ENCODE measurements at regions not wholly inside any gene's neighbourhood (a gene's known extent, or its start where the extent isn't known, plus 50 kb on each side); places are given as distances from the start of the nearest gene placed in this dataset.

- H3K4me1 Mint-ChIP-seq (ENCODE audit: low read depth), result no peaks in the 10 kb centered on the region
- DNase-seq (ENCODE audit: low spot score), result no peak
- H3K4me3 Mint-ChIP-seq, result no peak overlapping the region
- H3K9me3 Mint-ChIP-seq, result no peaks in the 10 kb centered on the region
- no peaks in the 10 kb centered on the region for H3K27me3 Mint-ChIP-seq (ENCODE audit: low read depth)
- H3K27ac Mint-ChIP-seq, result no peak overlapping the region
- no peaks in the 10 kb centered on the region for H3K36me3 Mint-ChIP-seq (ENCODE audit: low read depth)
Measured at GRCh38 chr2:53463806-53464726, 303.5 kb upstream of the CHAC2 start.

- Mint-ChIP-seq H3K4me1 (ENCODE audit: low read depth) (no peaks in the 10 kb centered on the region), H3K36me3 (ENCODE audit: low read depth) (no peaks in the 10 kb centered on the region), H3K27me3 (ENCODE audit: low read depth) (no peaks in the 10 kb centered on the region), H3K9me3 (no peaks in the 10 kb centered on the region), H3K27ac (no peak overlapping the region), H3K4me3 (no peak overlapping the region)
- DNase-seq (ENCODE audit: low spot score), result no peak
Measured at GRCh38 chr2:53460937-53461336, 306.7 kb upstream of the CHAC2 start.

- Mint-ChIP-seq H3K4me1 (ENCODE audit: low read depth) (no peaks in the 10 kb centered on the region), H3K9me3 (no peaks in the 10 kb centered on the region), H3K27ac (no peak overlapping the region), H3K4me3 (no peak overlapping the region), H3K36me3 (ENCODE audit: low read depth) (no peaks in the 10 kb centered on the region), H3K27me3 (ENCODE audit: low read depth) (no peaks in the 10 kb centered on the region)
- no peak for DNase-seq (ENCODE audit: low spot score)
Measured at GRCh38 chr2:53460347-53460746, 307.3 kb upstream of the CHAC2 start.

- H3K27me3 Mint-ChIP-seq (ENCODE audit: low read depth), result no peaks in the 10 kb centered on the region
- no peak overlapping the region for H3K4me3 Mint-ChIP-seq
- no peaks in the 10 kb centered on the region for H3K9me3 Mint-ChIP-seq
- H3K27ac Mint-ChIP-seq, result no peak overlapping the region
- no peaks in the 10 kb centered on the region for H3K36me3 Mint-ChIP-seq (ENCODE audit: low read depth)
- DNase-seq (ENCODE audit: low spot score), result no peak
- no peaks in the 10 kb centered on the region for H3K4me1 Mint-ChIP-seq (ENCODE audit: low read depth)
Measured at GRCh38 chr2:53455094-53455493, 312.5 kb upstream of the CHAC2 start.

GRCh38 chr2:53452957-53453748 lies 314.5 kb upstream of the CHAC2 start:
- DNase-seq (ENCODE audit: low spot score), result no peak
- no peaks in the 10 kb centered on the region for H3K9me3 Mint-ChIP-seq
- H3K4me3 Mint-ChIP-seq, result no peak overlapping the region
- H3K36me3 Mint-ChIP-seq (ENCODE audit: low read depth), result no peaks in the 10 kb centered on the region
- no peaks in the 10 kb centered on the region for H3K4me1 Mint-ChIP-seq (ENCODE audit: low read depth)
- H3K27me3 Mint-ChIP-seq (ENCODE audit: low read depth), result no peaks in the 10 kb centered on the region
- no peak overlapping the region for H3K27ac Mint-ChIP-seq

- H3K4me3 Mint-ChIP-seq, result no peak overlapping the region
- H3K9me3 Mint-ChIP-seq, result no peaks in the 10 kb centered on the region
- H3K27me3 Mint-ChIP-seq (ENCODE audit: low read depth), result no peaks in the 10 kb centered on the region
- no peak for DNase-seq (ENCODE audit: low spot score)
- H3K36me3 Mint-ChIP-seq (ENCODE audit: low read depth), result no peaks in the 10 kb centered on the region
- H3K27ac Mint-ChIP-seq, result no peak overlapping the region
- H3K4me1 Mint-ChIP-seq (ENCODE audit: low read depth), result no peaks in the 10 kb centered on the region
Measured at GRCh38 chr2:53452400-53452799, 315.2 kb upstream of the CHAC2 start.

- no peak for DNase-seq (ENCODE audit: low spot score)
- Mint-ChIP-seq H3K27ac (no peak overlapping the region), H3K27me3 (ENCODE audit: low read depth) (peaks cover 2% of the 10 kb centered on the region), H3K4me1 (ENCODE audit: low read depth) (no peaks in the 10 kb centered on the region), H3K9me3 (no peaks in the 10 kb centered on the region), H3K4me3 (no peak overlapping the region), H3K36me3 (ENCODE audit: low read depth) (no peaks in the 10 kb centered on the region)
Measured at GRCh38 chr2:53450923-53451322, 316.7 kb upstream of the CHAC2 start.

- H3K4me1 Mint-ChIP-seq (ENCODE audit: low read depth), result no peaks in the 10 kb centered on the region
- no peak overlapping the region for H3K4me3 Mint-ChIP-seq
- H3K27ac Mint-ChIP-seq, result no peak overlapping the region
- peaks cover 2% of the 10 kb centered on the region for H3K27me3 Mint-ChIP-seq (ENCODE audit: low read depth)
- no peak for DNase-seq (ENCODE audit: low spot score)
- H3K36me3 Mint-ChIP-seq (ENCODE audit: low read depth), result no peaks in the 10 kb centered on the region
- H3K9me3 Mint-ChIP-seq, result no peaks in the 10 kb centered on the region
Measured at GRCh38 chr2:53448591-53448990, 319.0 kb upstream of the CHAC2 start.

GRCh38 chr2:53448086-53448485 lies 319.5 kb upstream of the CHAC2 start:
- H3K4me3 Mint-ChIP-seq, result no peak overlapping the region
- H3K27me3 Mint-ChIP-seq (ENCODE audit: low read depth), result peaks cover 2% of the 10 kb centered on the region
- H3K4me1 Mint-ChIP-seq (ENCODE audit: low read depth), result no peaks in the 10 kb centered on the region
- DNase-seq (ENCODE audit: low spot score), result no peak
- no peak overlapping the region for H3K27ac Mint-ChIP-seq
- no peaks in the 10 kb centered on the region for H3K9me3 Mint-ChIP-seq
- H3K36me3 Mint-ChIP-seq (ENCODE audit: low read depth), result no peaks in the 10 kb centered on the region

GRCh38 chr2:53445383-53446070 lies 322.1 kb upstream of the CHAC2 start:
- Mint-ChIP-seq H3K9me3 (no peaks in the 10 kb centered on the region), H3K4me1 (ENCODE audit: low read depth) (no peaks in the 10 kb centered on the region), H3K4me3 (no peak overlapping the region), H3K27ac (no peak overlapping the region), H3K27me3 (ENCODE audit: low read depth) (peaks cover 2% of the 10 kb centered on the region), H3K36me3 (ENCODE audit: low read depth) (no peaks in the 10 kb centered on the region)
- peak; percentile 23 for DNase-seq (ENCODE audit: low spot score)

GRCh38 chr2:53442783-53443182 lies 324.8 kb upstream of the CHAC2 start:
- Mint-ChIP-seq H3K27ac (no peak overlapping the region), H3K27me3 (ENCODE audit: low read depth) (peaks cover 2% of the 10 kb centered on the region), H3K36me3 (ENCODE audit: low read depth) (no peaks in the 10 kb centered on the region), H3K4me1 (ENCODE audit: low read depth) (no peaks in the 10 kb centered on the region), H3K9me3 (no peaks in the 10 kb centered on the region), H3K4me3 (no peak overlapping the region)
- DNase-seq (ENCODE audit: low spot score), result no peak

- no peak overlapping the region for H3K4me3 Mint-ChIP-seq
- H3K27ac Mint-ChIP-seq, result no peak overlapping the region
- H3K4me1 Mint-ChIP-seq (ENCODE audit: low read depth), result no peaks in the 10 kb centered on the region
- DNase-seq (ENCODE audit: low spot score), result no peak
- H3K36me3 Mint-ChIP-seq (ENCODE audit: low read depth), result no peaks in the 10 kb centered on the region
- H3K9me3 Mint-ChIP-seq, result no peaks in the 10 kb centered on the region
- no peaks in the 10 kb centered on the region for H3K27me3 Mint-ChIP-seq (ENCODE audit: low read depth)
Measured at GRCh38 chr2:53442093-53442492, 325.5 kb upstream of the CHAC2 start.

GRCh38 chr2:53438692-53439091 lies 328.9 kb upstream of the CHAC2 start:
- Mint-ChIP-seq H3K4me1 (ENCODE audit: low read depth) (no peaks in the 10 kb centered on the region), H3K27me3 (ENCODE audit: low read depth) (no peaks in the 10 kb centered on the region), H3K4me3 (no peak overlapping the region), H3K27ac (no peak overlapping the region), H3K9me3 (no peaks in the 10 kb centered on the region), H3K36me3 (ENCODE audit: low read depth) (no peaks in the 10 kb centered on the region)
- DNase-seq (ENCODE audit: low spot score), result no peak

GRCh38 chr2:53438100-53438499 lies 329.5 kb upstream of the CHAC2 start:
- Mint-ChIP-seq H3K36me3 (ENCODE audit: low read depth) (no peaks in the 10 kb centered on the region), H3K4me3 (no peak overlapping the region), H3K4me1 (ENCODE audit: low read depth) (no peaks in the 10 kb centered on the region), H3K27ac (no peak overlapping the region), H3K27me3 (ENCODE audit: low read depth) (no peaks in the 10 kb centered on the region), H3K9me3 (no peaks in the 10 kb centered on the region)
- DNase-seq (ENCODE audit: low spot score), result no peak
